GM23338 (cell line): ENCODE measurements at regions not wholly inside any gene's neighbourhood (a gene's known extent, or its start where the extent isn't known, plus 50 kb on each side); places are given as distances from the start of the nearest gene placed in this dataset.

Source experiments
- ATAC-seq: fragments of 200-7000 bp; cut with Tn5 transposase; 3 replicates; pipeline ENCODE4 v1.9.1; 2020
- DNase-seq: peaks from one replicate; pipeline ENCODE4 v3.0.0-alpha.2; 2015; ENCODE audit warnings: low spot score
- H2AFZ ChIP-seq: fragments of 200-600 bp; sonication (generic); 2 replicates; pipeline ENCODE4 v1.8.0; 2016; ENCODE audit warnings: antibody characterized with exemption, mild to moderate bottlenecking, moderate library complexity
- H3F3A ChIP-seq: fragments of 200-600 bp; sonication (generic); replicated peaks from 2 replicates; pipeline ENCODE4 v1.8.0; 2017; ENCODE audit warnings: antibody characterized with exemption, mixed run types, low read depth
- H3K27ac ChIP-seq: fragments of 200-600 bp; sonication (generic); 2 replicates; pipeline ENCODE4 v1.6.1; 2016; ENCODE audit warnings: low read depth
- H3K27me3 ChIP-seq: fragments of 200-600 bp; sonication (generic); 2 replicates; pipeline ENCODE4 v1.8.0; 2016; ENCODE audit warnings: mild to moderate bottlenecking, mixed run types, moderate library complexity; ENCODE audit not compliant: insufficient read depth
- H3K36me3 ChIP-seq: fragments of 200-600 bp; sonication (generic); 2 replicates; pipeline ENCODE4 v1.8.0; 2016; ENCODE audit warnings: mild to moderate bottlenecking; ENCODE audit not compliant: insufficient read depth
- H3K4me1 ChIP-seq: fragments of 200-600 bp; sonication (generic); 2 replicates; pipeline ENCODE4 v1.8.0; 2016; ENCODE audit warnings: mild to moderate bottlenecking, moderate library complexity; ENCODE audit not compliant: insufficient read depth
- H3K4me2 ChIP-seq: fragments of 200-600 bp; sonication (generic); 2 replicates; pipeline ENCODE4 v1.7.1; 2017; ENCODE audit warnings: mixed run types
- H3K4me3 ChIP-seq: fragments of 200-600 bp; sonication (generic); 2 replicates; pipeline ENCODE4 v1.6.1; 2016; ENCODE audit warnings: mixed run types
- H3K79me2 ChIP-seq: fragments of 200-600 bp; sonication (generic); replicated peaks from 2 replicates; pipeline ENCODE4 v1.8.0; 2017; ENCODE audit warnings: mild to moderate bottlenecking; ENCODE audit not compliant: insufficient read depth
- H3K9me2 ChIP-seq: fragments of 200-600 bp; sonication (generic); 2 replicates; pipeline ENCODE4 v1.8.0; 2017; ENCODE audit not compliant: insufficient read depth
- H4K20me1 ChIP-seq: fragments of 200-600 bp; sonication (generic); replicated peaks from 2 replicates; pipeline ENCODE4 v1.8.0; 2017; ENCODE audit warnings: mild to moderate bottlenecking; ENCODE audit not compliant: insufficient read depth
- H3K27ac Mint-ChIP-seq: 2 replicates; pipeline ENCODE4 v1.8.0; 2020; ENCODE audit warnings: inconsistent platforms, mild to moderate bottlenecking, moderate library complexity, mixed read lengths
- H3K27me3 Mint-ChIP-seq: 3 replicates; pipeline ENCODE4 v1.8.0; 2022; ENCODE audit warnings: low read depth, mild to moderate bottlenecking, moderate library complexity, mixed read lengths, inconsistent platforms; ENCODE audit not compliant: insufficient read depth, poor library complexity
- H3K36me3 Mint-ChIP-seq: 3 replicates; pipeline ENCODE4 v1.8.0; 2021; ENCODE audit warnings: low read depth, mild to moderate bottlenecking, inconsistent platforms, moderate library complexity, mixed read lengths
- H3K4me1 Mint-ChIP-seq: 3 replicates; pipeline ENCODE4 v1.8.0; 2020; ENCODE audit warnings: mild to moderate bottlenecking, inconsistent platforms, mixed read lengths
- H3K4me3 Mint-ChIP-seq: 3 replicates; pipeline ENCODE4 v1.8.0; 2021; ENCODE audit warnings: moderate library complexity, mild to moderate bottlenecking, inconsistent platforms, mixed read lengths
- H3K9me3 Mint-ChIP-seq: 3 replicates; pipeline ENCODE4 v1.8.0; 2020; ENCODE audit warnings: moderate library complexity, mild to moderate bottlenecking, inconsistent platforms, mixed read lengths
- CREB1 ChIP-seq: fragments of 250-450 bp; sonication (Bioruptor Pico); IDR thresholded peaks from 2 replicates; pipeline ENCODE4 v1.5.0; 2020; ENCODE audit warnings: low read depth, mild to moderate bottlenecking, moderate library complexity
- CTCF ChIP-seq, 2 experiments: fragments of 200-600 bp in 1 of 2; sonication (generic) in 1 of 2; conservative IDR thresholded peaks; 2 replicates each; pipeline versions ENCODE4 v1.5.1 to v1.6.1; 2016 to 2017; ENCODE audit warnings: antibody characterized with exemption in 2 of 2, low read depth in 2 of 2, mild to moderate bottlenecking in 2 of 2, moderate library complexity in 1 of 2
- ETS1 ChIP-seq: IDR thresholded peaks from 2 replicates; pipeline ENCODE4 v1.6.1; 2016; ENCODE audit warnings: antibody characterized with exemption
- EZH2 ChIP-seq: fragments of 200-600 bp; sonication (generic); IDR thresholded peaks from one replicate; pipeline ENCODE4 v1.8.0; 2017; ENCODE audit warnings: antibody characterized with exemption, mild to moderate bottlenecking, low read depth; ENCODE audit not compliant: unreplicated experiment
- EZH2phosphoT487 ChIP-seq: fragments of 200-600 bp; sonication (generic); IDR thresholded peaks from one replicate; pipeline ENCODE4 v1.8.1; 2018; ENCODE audit warnings: antibody characterized with exemption; ENCODE audit not compliant: unreplicated experiment
- JUNB ChIP-seq: IDR thresholded peaks from one replicate; pipeline ENCODE4 v1.6.1; 2016; ENCODE audit warnings: antibody characterized with exemption; ENCODE audit not compliant: unreplicated experiment
- NANOG ChIP-seq: IDR thresholded peaks from 2 replicates; pipeline ENCODE4 v1.6.1; 2016; ENCODE audit warnings: antibody characterized with exemption, borderline replicate concordance
- POLR2AphosphoS5 ChIP-seq: IDR thresholded peaks from 2 replicates; pipeline ENCODE4 v1.6.1; 2016; ENCODE audit warnings: antibody characterized with exemption, low read depth
- REST ChIP-seq: IDR thresholded peaks from one replicate; pipeline ENCODE4 v1.6.1; 2018; ENCODE audit warnings: antibody characterized with exemption; ENCODE audit not compliant: unreplicated experiment
- STAT1 ChIP-seq: IDR thresholded peaks from one replicate; pipeline ENCODE4 v1.6.1; 2016; ENCODE audit warnings: antibody characterized with exemption; ENCODE audit not compliant: unreplicated experiment
- ZNF114 ChIP-seq: fragments of 250-450 bp; sonication (Bioruptor Pico); IDR thresholded peaks from 2 replicates; pipeline ENCODE4 v1.5.0; 2020; ENCODE audit warnings: mild to moderate bottlenecking, moderate library complexity
- ZNF331 ChIP-seq: fragments of 250-450 bp; sonication (Bioruptor Pico); IDR thresholded peaks from 2 replicates; pipeline ENCODE4 v1.5.0; 2020; ENCODE audit warnings: low read depth, mild to moderate bottlenecking, moderate library complexity
- ZNF462 ChIP-seq: fragments of 250-450 bp; sonication (Bioruptor Pico); IDR thresholded peaks from 2 replicates; pipeline ENCODE4 v1.5.0; 2020; ENCODE audit warnings: mild to moderate bottlenecking, moderate library complexity

GRCh38 chr4:20028645-20029044 lies 223.1 kb upstream of the SLIT2 start:
- no peak overlapping the region for H3K27ac Mint-ChIP-seq
- Histone ChIP-seq H3K27me3 (no peaks in the 10 kb centered on the region), H3F3A (no peaks in the 10 kb centered on the region), H3K9me2 (no peaks in the 10 kb centered on the region), H3K36me3 (no peaks in the 10 kb centered on the region), H3K4me1 (peaks cover 5% of the 10 kb centered on the region; the same call in 1 of the 2 replicates), H4K20me1 (no peaks in the 10 kb centered on the region), H3K4me2 (no peak overlapping the region), H3K79me2 (no peaks in the 10 kb centered on the region), H3K4me3 (no peak overlapping the region), H2AFZ (no peak overlapping the region), H3K27ac (no peak overlapping the region)
- H3K36me3 Mint-ChIP-seq: no peaks in the 10 kb centered on the region
- no peaks in the 10 kb centered on the region for H3K27me3 Mint-ChIP-seq
- peaks cover 3% of the 10 kb centered on the region for H3K4me1 Mint-ChIP-seq
- H3K9me3 Mint-ChIP-seq: peaks cover 12% of the 10 kb centered on the region; the same call in 2 of the 3 replicates
- H3K4me3 Mint-ChIP-seq: no peak overlapping the region
- no peak for ATAC-seq
- TF ChIP-seq REST (no peak), CREB1 (CRISPR knock-in tag) (no peak), EZH2 (no peak), ZNF331 (CRISPR knock-in tag) (no peak), ZNF114 (CRISPR knock-in tag) (no peak), JUNB (no peak), STAT1 (no peak), CTCF (conservative IDR thresholded peaks at IDR 0.05; ENCODE audit: low read depth in 2 of 2) (no peak), POLR2AphosphoS5 (no peak), ZNF462 (CRISPR knock-in tag) (no peak), ETS1 (no peak), EZH2phosphoT487 (no peak), NANOG (no peak)
- DNase-seq: no peak
